GM10266 (cell line): ENCODE measurements at regions not wholly inside any gene's neighbourhood (a gene's known extent, or its start where the extent isn't known, plus 50 kb on each side); places are given as distances from the start of the nearest gene placed in this dataset.

Experiments
- DNase-seq: peaks from one replicate; pipeline ENCODE4 v3.0.0; 2012; ENCODE audit errors: extremely low spot score
- CTCF ChIP-seq: IDR thresholded peaks from 2 replicates; pipeline ENCODE4 v1.5.1; 2012; ENCODE audit warnings: mild to moderate bottlenecking, low read depth; ENCODE audit not compliant: control insufficient read depth, insufficient read depth; ENCODE audit errors: missing control alignments

GRCh38 chr3:105154692-105155091, 212.0 kb upstream of the ALCAM start:
- no peak for DNase-seq
- no peak for TF ChIP-seq CTCF

- DNase-seq, result no peak
- no peak for TF ChIP-seq CTCF
Observed at GRCh38 chr3:105157067-105157765, 209.5 kb upstream of the ALCAM start.

- no peak for TF ChIP-seq CTCF
- DNase-seq, result no peak
Observed at GRCh38 chr3:105157766-105158085, 209.0 kb upstream of the ALCAM start.

GRCh38 chr3:105158286-105158685, 208.4 kb upstream of the ALCAM start:
- no peak for TF ChIP-seq CTCF
- no peak for DNase-seq

GRCh38 chr3:105162448-105162847, 204.3 kb upstream of the ALCAM start:
- TF ChIP-seq CTCF, result no peak
- no peak for DNase-seq

GRCh38 chr3:105166893-105167292, 199.8 kb upstream of the ALCAM start:
- DNase-seq, result no peak
- TF ChIP-seq CTCF, result no peak

GRCh38 chr3:105170423-105170822, 196.3 kb upstream of the ALCAM start:
- no peak for DNase-seq
- no peak for TF ChIP-seq CTCF
